ENCODE measurements at regions not wholly inside any gene's neighbourhood (a gene's known extent, or its start where the extent isn't known, plus 50 kb on each side); places are given as distances from the start of the nearest gene placed in this dataset.

- Histone ChIP-seq H3K4me1 (ENCODE audit: control insufficient read depth in 2 of 2, insufficient read depth in 2 of 2, low read length in 2 of 2) (no peaks in the 10 kb centered on the region), H3K27ac (ENCODE audit: low read depth in 2 of 2, low read length in 2 of 2) (no peak overlapping the region), H3K4me3 (ENCODE audit: low read length in 2 of 2) (no peak overlapping the region), H3K27me3 (ENCODE audit: control insufficient read depth in 2 of 2, insufficient read depth in 2 of 2, low read length in 2 of 2) (no peaks in the 10 kb centered on the region), H3K36me3 (ENCODE audit: control insufficient read depth in 2 of 2, insufficient read depth in 2 of 2, low read length in 2 of 2) (no peaks in the 10 kb centered on the region), H3K9ac (ENCODE audit: low read depth in 1 of 2, low read length in 2 of 2) (no peak overlapping the region), H3K9me3 (ENCODE audit: control insufficient read depth in 2 of 2, low read length in 2 of 2) (no peaks in the 10 kb centered on the region)
Measured at GRCh38 chr13:47303626-47304025, 406.8 kb upstream of the HTR2A start.

- H3K27me3 ChIP-seq (ENCODE audit: control insufficient read depth in 2 of 2, insufficient read depth in 2 of 2, low read length in 2 of 2), result no peaks in the 10 kb centered on the region
Measured at GRCh38 chr13:47299304-47299703, 402.5 kb upstream of the HTR2A start.

GRCh38 chr13:47298506-47298905 lies 401.7 kb upstream of the HTR2A start:
- Histone ChIP-seq H3K9ac (ENCODE audit: low read depth in 1 of 2, low read length in 2 of 2) (no peak overlapping the region), H3K27ac (ENCODE audit: low read depth in 2 of 2, low read length in 2 of 2) (no peak overlapping the region), H3K9me3 (ENCODE audit: control insufficient read depth in 2 of 2, low read length in 2 of 2) (no peaks in the 10 kb centered on the region), H3K27me3 (ENCODE audit: control insufficient read depth in 2 of 2, insufficient read depth in 2 of 2, low read length in 2 of 2) (no peaks in the 10 kb centered on the region), H3K4me1 (ENCODE audit: control insufficient read depth in 2 of 2, insufficient read depth in 2 of 2, low read length in 2 of 2) (no peaks in the 10 kb centered on the region), H3K36me3 (ENCODE audit: control insufficient read depth in 2 of 2, insufficient read depth in 2 of 2, low read length in 2 of 2) (no peaks in the 10 kb centered on the region), H3K4me3 (ENCODE audit: low read length in 2 of 2) (no peak overlapping the region)

More at GRCh38 chr13:47299304-47299703, 402.5 kb upstream of the HTR2A start:
- H3K9me3 ChIP-seq (ENCODE audit: control insufficient read depth in 2 of 2, low read length in 2 of 2), result no peaks in the 10 kb centered on the region
- H3K36me3 ChIP-seq (ENCODE audit: control insufficient read depth in 2 of 2, insufficient read depth in 2 of 2, low read length in 2 of 2), result no peaks in the 10 kb centered on the region
- no peak overlapping the region for H3K27ac ChIP-seq (ENCODE audit: low read depth in 2 of 2, low read length in 2 of 2)
- H3K4me1 ChIP-seq (ENCODE audit: control insufficient read depth in 2 of 2, insufficient read depth in 2 of 2, low read length in 2 of 2), result no peaks in the 10 kb centered on the region
- H3K4me3 ChIP-seq (ENCODE audit: low read length in 2 of 2), result no peak overlapping the region
- no peak overlapping the region for H3K9ac ChIP-seq (ENCODE audit: low read depth in 1 of 2, low read length in 2 of 2)

- H3K9ac ChIP-seq (ENCODE audit: low read depth in 1 of 2, low read length in 2 of 2), result no peak overlapping the region
- H3K9me3 ChIP-seq (ENCODE audit: control insufficient read depth in 2 of 2, low read length in 2 of 2), result no peaks in the 10 kb centered on the region
- H3K36me3 ChIP-seq (ENCODE audit: control insufficient read depth in 2 of 2, insufficient read depth in 2 of 2, low read length in 2 of 2), result no peaks in the 10 kb centered on the region
- H3K4me1 ChIP-seq (ENCODE audit: control insufficient read depth in 2 of 2, insufficient read depth in 2 of 2, low read length in 2 of 2), result no peaks in the 10 kb centered on the region
- no peak overlapping the region for H3K4me3 ChIP-seq (ENCODE audit: low read length in 2 of 2)
- no peak overlapping the region for H3K27ac ChIP-seq (ENCODE audit: low read depth in 2 of 2, low read length in 2 of 2)
- no peaks in the 10 kb centered on the region for H3K27me3 ChIP-seq (ENCODE audit: control insufficient read depth in 2 of 2, insufficient read depth in 2 of 2, low read length in 2 of 2)
Measured at GRCh38 chr13:47294691-47295090, 397.8 kb upstream of the HTR2A start.

- H3K27ac ChIP-seq (ENCODE audit: low read depth in 2 of 2, low read length in 2 of 2), result no peak overlapping the region
- no peaks in the 10 kb centered on the region for H3K4me1 ChIP-seq (ENCODE audit: control insufficient read depth in 2 of 2, insufficient read depth in 2 of 2, low read length in 2 of 2)
- no peaks in the 10 kb centered on the region for H3K36me3 ChIP-seq (ENCODE audit: control insufficient read depth in 2 of 2, insufficient read depth in 2 of 2, low read length in 2 of 2)
- H3K9ac ChIP-seq (ENCODE audit: low read depth in 1 of 2, low read length in 2 of 2), result no peak overlapping the region
- H3K27me3 ChIP-seq (ENCODE audit: control insufficient read depth in 2 of 2, insufficient read depth in 2 of 2, low read length in 2 of 2), result no peaks in the 10 kb centered on the region
- no peak overlapping the region for H3K4me3 ChIP-seq (ENCODE audit: low read length in 2 of 2)
- H3K9me3 ChIP-seq (ENCODE audit: control insufficient read depth in 2 of 2, low read length in 2 of 2), result no peaks in the 10 kb centered on the region
Measured at GRCh38 chr13:47291107-47291656, 394.3 kb upstream of the HTR2A start.

GRCh38 chr13:47289567-47289966 lies 392.7 kb upstream of the HTR2A start:
- H3K4me1 ChIP-seq (ENCODE audit: control insufficient read depth in 2 of 2, insufficient read depth in 2 of 2, low read length in 2 of 2), result no peaks in the 10 kb centered on the region
- H3K27me3 ChIP-seq (ENCODE audit: control insufficient read depth in 2 of 2, insufficient read depth in 2 of 2, low read length in 2 of 2), result no peaks in the 10 kb centered on the region
- H3K27ac ChIP-seq (ENCODE audit: low read depth in 2 of 2, low read length in 2 of 2), result no peak overlapping the region
- no peak overlapping the region for H3K9ac ChIP-seq (ENCODE audit: low read depth in 1 of 2, low read length in 2 of 2)
- no peak overlapping the region for H3K4me3 ChIP-seq (ENCODE audit: low read length in 2 of 2)
- H3K36me3 ChIP-seq (ENCODE audit: control insufficient read depth in 2 of 2, insufficient read depth in 2 of 2, low read length in 2 of 2), result no peaks in the 10 kb centered on the region
- H3K9me3 ChIP-seq (ENCODE audit: control insufficient read depth in 2 of 2, low read length in 2 of 2), result no peaks in the 10 kb centered on the region

GRCh38 chr13:47288546-47288945 lies 391.7 kb upstream of the HTR2A start:
- Histone ChIP-seq H3K9ac (ENCODE audit: low read depth in 1 of 2, low read length in 2 of 2) (no peak overlapping the region), H3K27me3 (ENCODE audit: control insufficient read depth in 2 of 2, insufficient read depth in 2 of 2, low read length in 2 of 2) (no peaks in the 10 kb centered on the region), H3K4me1 (ENCODE audit: control insufficient read depth in 2 of 2, insufficient read depth in 2 of 2, low read length in 2 of 2) (no peaks in the 10 kb centered on the region), H3K27ac (ENCODE audit: low read depth in 2 of 2, low read length in 2 of 2) (no peak overlapping the region), H3K36me3 (ENCODE audit: control insufficient read depth in 2 of 2, insufficient read depth in 2 of 2, low read length in 2 of 2) (no peaks in the 10 kb centered on the region), H3K9me3 (ENCODE audit: control insufficient read depth in 2 of 2, low read length in 2 of 2) (no peaks in the 10 kb centered on the region), H3K4me3 (ENCODE audit: low read length in 2 of 2) (no peak overlapping the region)

GRCh38 chr13:47287291-47287751 lies 390.5 kb upstream of the HTR2A start:
- Histone ChIP-seq H3K27me3 (ENCODE audit: control insufficient read depth in 2 of 2, insufficient read depth in 2 of 2, low read length in 2 of 2) (no peaks in the 10 kb centered on the region), H3K36me3 (ENCODE audit: control insufficient read depth in 2 of 2, insufficient read depth in 2 of 2, low read length in 2 of 2) (no peaks in the 10 kb centered on the region), H3K9ac (ENCODE audit: low read depth in 1 of 2, low read length in 2 of 2) (no peak overlapping the region), H3K4me3 (ENCODE audit: low read length in 2 of 2) (no peak overlapping the region), H3K9me3 (ENCODE audit: control insufficient read depth in 2 of 2, low read length in 2 of 2) (peaks cover 0 to 2% of the 10 kb centered on the region in 2 donors), H3K4me1 (ENCODE audit: control insufficient read depth in 2 of 2, insufficient read depth in 2 of 2, low read length in 2 of 2) (no peaks in the 10 kb centered on the region), H3K27ac (ENCODE audit: low read depth in 2 of 2, low read length in 2 of 2) (no peak overlapping the region)

- Histone ChIP-seq H3K36me3 (ENCODE audit: control insufficient read depth in 2 of 2, insufficient read depth in 2 of 2, low read length in 2 of 2) (no peaks in the 10 kb centered on the region), H3K4me1 (ENCODE audit: control insufficient read depth in 2 of 2, insufficient read depth in 2 of 2, low read length in 2 of 2) (no peaks in the 10 kb centered on the region), H3K4me3 (ENCODE audit: low read length in 2 of 2) (no peak overlapping the region), H3K9ac (ENCODE audit: low read depth in 1 of 2, low read length in 2 of 2) (no peak overlapping the region), H3K27ac (ENCODE audit: low read depth in 2 of 2, low read length in 2 of 2) (no peak overlapping the region), H3K27me3 (ENCODE audit: control insufficient read depth in 2 of 2, insufficient read depth in 2 of 2, low read length in 2 of 2) (no peaks in the 10 kb centered on the region), H3K9me3 (ENCODE audit: control insufficient read depth in 2 of 2, low read length in 2 of 2) (peaks cover 0 to 2% of the 10 kb centered on the region in 2 donors)
Measured at GRCh38 chr13:47281991-47282390, 385.1 kb upstream of the HTR2A start.

- Histone ChIP-seq H3K36me3 (ENCODE audit: control insufficient read depth in 2 of 2, insufficient read depth in 2 of 2, low read length in 2 of 2) (no peaks in the 10 kb centered on the region), H3K4me1 (ENCODE audit: control insufficient read depth in 2 of 2, insufficient read depth in 2 of 2, low read length in 2 of 2) (no peaks in the 10 kb centered on the region), H3K27ac (ENCODE audit: low read depth in 2 of 2, low read length in 2 of 2) (no peak overlapping the region), H3K4me3 (ENCODE audit: low read length in 2 of 2) (no peak overlapping the region), H3K9me3 (ENCODE audit: control insufficient read depth in 2 of 2, low read length in 2 of 2) (peaks cover 0 to 4% of the 10 kb centered on the region in 2 donors), H3K9ac (ENCODE audit: low read depth in 1 of 2, low read length in 2 of 2) (no peak overlapping the region), H3K27me3 (ENCODE audit: control insufficient read depth in 2 of 2, insufficient read depth in 2 of 2, low read length in 2 of 2) (no peaks in the 10 kb centered on the region)
Measured at GRCh38 chr13:47279920-47280319, 383.1 kb upstream of the HTR2A start.

GRCh38 chr13:47277774-47278173 lies 380.9 kb upstream of the HTR2A start:
- no peak overlapping the region for H3K27ac ChIP-seq (ENCODE audit: low read depth in 2 of 2, low read length in 2 of 2)
- H3K9me3 ChIP-seq (ENCODE audit: control insufficient read depth in 2 of 2, low read length in 2 of 2), result peaks cover 0 to 2% of the 10 kb centered on the region in 2 donors
- no peaks in the 10 kb centered on the region for H3K4me1 ChIP-seq (ENCODE audit: control insufficient read depth in 2 of 2, insufficient read depth in 2 of 2, low read length in 2 of 2)
- H3K4me3 ChIP-seq (ENCODE audit: low read length in 2 of 2), result no peak overlapping the region
- no peaks in the 10 kb centered on the region for H3K36me3 ChIP-seq (ENCODE audit: control insufficient read depth in 2 of 2, insufficient read depth in 2 of 2, low read length in 2 of 2)
- no peaks in the 10 kb centered on the region for H3K27me3 ChIP-seq (ENCODE audit: control insufficient read depth in 2 of 2, insufficient read depth in 2 of 2, low read length in 2 of 2)
- no peak overlapping the region for H3K9ac ChIP-seq (ENCODE audit: low read depth in 1 of 2, low read length in 2 of 2)
